A673 (cell line): ENCODE measurements at regions not wholly inside any gene's neighbourhood (a gene's known extent, or its start where the extent isn't known, plus 50 kb on each side); places are given as distances from the start of the nearest gene placed in this dataset.

Source experiments
- CTCF ChIP-seq: fragments of 300-800, 200-600 bp; sonication (generic); conservative IDR thresholded peaks from 2 replicates; pipeline ENCODE4 v1.5.1; 2017; ENCODE audit warnings: low read depth, mild to moderate bottlenecking, antibody characterized with exemption, low read length, moderate library complexity, mixed read lengths
- EZH2 ChIP-seq: fragments of 200-600 bp; sonication (generic); IDR thresholded peaks from 2 replicates; pipeline ENCODE4 v1.6.1; 2017; ENCODE audit warnings: borderline replicate concordance, low read depth, mild to moderate bottlenecking, mixed read lengths, antibody characterized with exemption, low read length; ENCODE audit not compliant: poor library complexity, severe bottlenecking

- TF ChIP-seq CTCF (no peak), EZH2 (no peak)
These were observed 102.5 kb downstream of the SAMD9 start for GRCh38 chr7:93015101-93015778.
